ENCODE measurements at regions not wholly inside any gene's neighbourhood (a gene's known extent, or its start where the extent isn't known, plus 50 kb on each side); places are given as distances from the start of the nearest gene placed in this dataset.

DNA sequence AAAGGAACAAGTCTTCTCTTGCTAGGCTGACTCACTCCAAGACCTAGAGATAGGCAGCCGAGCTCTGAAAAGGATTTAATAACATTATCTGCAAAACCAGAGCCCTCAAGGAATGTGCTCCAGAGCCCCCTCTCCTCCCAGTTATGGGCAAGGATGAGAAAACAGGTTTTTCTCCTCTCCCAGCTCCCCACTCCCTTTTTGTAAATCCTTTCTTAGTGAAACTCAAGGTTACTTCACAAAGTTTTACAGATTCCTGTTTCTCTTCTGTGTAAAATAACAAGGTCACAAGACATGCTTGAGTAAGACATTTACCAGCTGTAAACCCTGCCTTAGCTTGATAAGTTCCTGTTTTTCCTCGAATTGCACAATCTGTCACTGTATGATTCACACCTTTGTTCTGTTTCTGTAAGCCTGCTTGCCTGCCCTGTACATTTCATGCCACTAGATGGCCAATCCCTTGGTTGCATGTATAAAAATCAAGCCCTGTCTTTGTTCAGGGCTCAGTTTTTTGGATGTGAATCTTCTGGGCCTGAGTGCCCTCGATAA lies 489.4 kb downstream of the KCNA4 start:
- peak; percentile 83 for DNase-seq (ENCODE audit: low read depth)
- TF ChIP-seq, protein P1, sequence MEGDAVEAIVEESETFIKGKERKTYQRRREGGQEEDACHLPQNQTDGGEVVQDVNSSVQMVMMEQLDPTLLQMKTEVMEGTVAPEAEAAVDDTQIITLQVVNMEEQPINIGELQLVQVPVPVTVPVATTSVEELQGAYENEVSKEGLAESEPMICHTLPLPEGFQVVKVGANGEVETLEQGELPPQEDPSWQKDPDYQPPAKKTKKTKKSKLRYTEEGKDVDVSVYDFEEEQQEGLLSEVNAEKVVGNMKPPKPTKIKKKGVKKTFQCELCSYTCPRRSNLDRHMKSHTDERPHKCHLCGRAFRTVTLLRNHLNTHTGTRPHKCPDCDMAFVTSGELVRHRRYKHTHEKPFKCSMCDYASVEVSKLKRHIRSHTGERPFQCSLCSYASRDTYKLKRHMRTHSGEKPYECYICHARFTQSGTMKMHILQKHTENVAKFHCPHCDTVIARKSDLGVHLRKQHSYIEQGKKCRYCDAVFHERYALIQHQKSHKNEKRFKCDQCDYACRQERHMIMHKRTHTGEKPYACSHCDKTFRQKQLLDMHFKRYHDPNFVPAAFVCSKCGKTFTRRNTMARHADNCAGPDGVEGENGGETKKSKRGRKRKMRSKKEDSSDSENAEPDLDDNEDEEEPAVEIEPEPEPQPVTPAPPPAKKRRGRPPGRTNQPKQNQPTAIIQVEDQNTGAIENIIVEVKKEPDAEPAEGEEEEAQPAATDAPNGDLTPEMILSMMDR (IDR thresholded peaks at IDR 0.05; ENCODE audit: insufficient read depth, low read length), result peak; percentile 61
- H3K4me3 ChIP-seq (ENCODE audit: low read depth, low read length), result no peak overlapping the region

DNA sequence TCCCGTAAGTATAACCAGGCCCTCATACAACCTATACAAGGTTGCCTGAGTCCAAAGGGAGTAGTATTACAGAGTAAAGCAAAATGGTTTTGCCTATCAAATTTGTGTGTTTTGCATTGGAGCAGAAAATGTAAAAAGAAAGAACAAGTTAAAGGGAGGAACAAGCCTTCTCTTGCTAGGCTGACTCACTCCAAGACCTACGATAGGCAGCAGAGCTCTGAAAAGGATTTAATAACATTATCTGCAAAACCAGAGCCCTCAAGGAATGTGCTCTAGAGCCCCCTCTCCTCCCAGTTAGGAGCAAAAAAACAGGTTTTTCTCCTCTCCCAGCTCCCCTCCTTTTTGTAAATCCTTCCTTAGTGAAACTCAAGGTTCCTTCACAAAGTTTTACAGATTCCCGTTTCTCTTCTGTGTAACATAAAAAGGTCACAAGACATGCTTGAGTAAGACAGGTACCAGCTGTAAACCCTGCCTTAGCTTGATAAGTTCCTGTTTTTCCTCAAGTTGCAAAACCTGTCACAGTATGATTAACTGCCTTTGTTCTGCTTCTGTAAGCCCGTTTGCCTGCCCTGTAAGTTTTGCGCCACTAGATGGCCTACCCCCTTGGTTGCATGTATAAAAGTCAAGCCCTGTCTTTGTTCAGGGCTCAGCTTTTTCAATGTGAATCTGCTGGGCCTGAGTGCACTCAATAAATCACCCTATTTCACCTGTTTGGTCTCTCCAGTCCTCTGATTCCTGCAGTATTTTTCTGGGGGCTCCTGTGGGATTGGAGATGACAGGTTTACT lies 498.2 kb downstream of the KCNA4 start:
- TF ChIP-seq, protein P1 (IDR thresholded peaks at IDR 0.05; ENCODE audit: insufficient read depth, low read length), result peak; percentile 27
- no peak overlapping the region for H3K4me3 ChIP-seq (ENCODE audit: low read depth, low read length)
- peak; percentile 27 for DNase-seq (ENCODE audit: low read depth)

DNA sequence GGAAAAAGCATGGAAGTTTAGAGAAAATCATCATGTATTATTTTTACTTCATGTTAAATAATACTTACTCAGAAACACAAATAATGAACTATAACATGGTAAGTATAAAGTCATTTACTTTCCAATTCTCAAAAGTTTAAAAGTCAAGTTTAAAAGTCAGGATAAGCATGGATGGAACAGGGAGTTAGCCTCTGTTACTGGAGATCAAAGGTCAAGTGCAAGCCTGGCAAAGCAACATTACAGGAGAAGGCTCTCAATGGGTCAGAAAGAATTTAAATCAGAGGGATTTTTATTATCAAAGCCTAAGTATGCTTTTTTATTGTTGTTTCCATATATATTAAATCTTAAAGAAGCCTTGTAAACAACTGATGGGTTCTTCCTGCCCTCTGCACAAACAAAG lies 505.4 kb downstream of the KCNA4 start:
- no peak overlapping the region for H3K4me3 ChIP-seq (ENCODE audit: low read depth, low read length)
- DNase-seq (ENCODE audit: low read depth), result no peak
- TF ChIP-seq, protein P1 (IDR thresholded peaks at IDR 0.05; ENCODE audit: insufficient read depth, low read length), result no peak

DNA sequence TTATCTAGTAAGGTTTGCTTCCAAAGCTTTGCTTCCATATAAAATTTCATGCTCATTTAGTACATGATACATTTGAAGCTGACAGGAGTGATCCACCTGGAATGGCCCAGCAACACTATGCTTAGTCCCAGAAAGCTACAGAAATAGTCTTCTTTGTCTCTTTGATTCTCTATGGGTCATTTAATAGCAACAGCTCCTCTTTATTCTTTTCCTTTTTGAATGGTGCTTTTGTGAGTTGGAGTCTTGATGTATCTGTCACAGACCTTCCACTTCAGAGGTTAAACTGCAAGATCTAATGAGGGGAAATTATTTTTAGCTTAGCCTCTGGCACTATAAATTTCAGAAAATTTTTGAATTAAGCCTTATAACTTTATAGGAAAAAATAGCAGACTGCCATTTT lies 509.5 kb downstream of the KCNA4 start:
- no peak overlapping the region for H3K4me3 ChIP-seq (ENCODE audit: low read depth, low read length)
- no peak for DNase-seq (ENCODE audit: low read depth)
- TF ChIP-seq, protein P1 (IDR thresholded peaks at IDR 0.05; ENCODE audit: insufficient read depth, low read length), result no peak

DNA sequence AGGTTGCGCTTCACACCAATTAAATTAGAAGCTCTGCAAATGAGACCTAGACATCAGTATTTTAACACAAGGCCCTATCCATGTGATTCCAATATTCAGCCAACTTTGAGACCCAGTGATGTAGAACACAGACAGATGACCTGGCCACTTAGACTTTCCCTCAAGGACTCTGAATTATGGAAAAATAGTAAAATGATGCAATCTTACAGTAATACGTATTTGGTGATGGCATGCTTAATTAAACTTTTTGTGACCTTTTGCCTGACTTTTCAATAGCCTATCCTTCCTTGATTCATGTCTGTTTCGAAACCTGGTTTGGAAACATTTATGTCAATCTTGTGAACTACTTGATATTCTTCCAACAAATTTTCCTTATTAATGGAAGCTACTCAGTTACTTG lies 521.2 kb downstream of the KCNA4 start:
- TF ChIP-seq, protein P1 (IDR thresholded peaks at IDR 0.05; ENCODE audit: insufficient read depth, low read length), result no peak
- no peak overlapping the region for H3K4me3 ChIP-seq (ENCODE audit: low read depth, low read length)
- peak; percentile 10 for DNase-seq (ENCODE audit: low read depth)

DNA sequence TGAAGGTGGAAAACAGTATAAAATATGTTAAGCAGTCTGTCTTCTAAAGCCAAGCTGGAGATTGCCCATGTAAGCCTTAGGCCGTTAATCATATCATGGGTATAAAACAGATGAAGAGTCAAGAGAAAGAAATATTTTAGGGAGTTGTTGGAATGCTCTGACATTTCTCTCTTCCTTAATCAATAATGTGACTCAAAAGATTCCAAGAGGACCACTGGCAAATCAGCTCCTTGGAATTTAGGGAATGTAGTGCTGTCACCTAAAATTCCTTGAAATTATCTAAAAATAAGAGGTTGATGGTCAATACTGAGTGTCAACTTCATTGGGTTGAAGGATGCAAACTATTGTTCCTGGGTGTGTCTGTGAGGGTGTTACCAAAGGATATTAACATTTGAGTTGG lies 525.9 kb downstream of the KCNA4 start:
- no peak overlapping the region for H3K4me3 ChIP-seq (ENCODE audit: low read depth, low read length)
- no peak for DNase-seq (ENCODE audit: low read depth)
- TF ChIP-seq, protein P1 (IDR thresholded peaks at IDR 0.05; ENCODE audit: insufficient read depth, low read length), result no peak
